ENCODE measurements at regions not wholly inside any gene's neighbourhood (a gene's known extent, or its start where the extent isn't known, plus 50 kb on each side); places are given as distances from the start of the nearest gene placed in this dataset.

DNA sequence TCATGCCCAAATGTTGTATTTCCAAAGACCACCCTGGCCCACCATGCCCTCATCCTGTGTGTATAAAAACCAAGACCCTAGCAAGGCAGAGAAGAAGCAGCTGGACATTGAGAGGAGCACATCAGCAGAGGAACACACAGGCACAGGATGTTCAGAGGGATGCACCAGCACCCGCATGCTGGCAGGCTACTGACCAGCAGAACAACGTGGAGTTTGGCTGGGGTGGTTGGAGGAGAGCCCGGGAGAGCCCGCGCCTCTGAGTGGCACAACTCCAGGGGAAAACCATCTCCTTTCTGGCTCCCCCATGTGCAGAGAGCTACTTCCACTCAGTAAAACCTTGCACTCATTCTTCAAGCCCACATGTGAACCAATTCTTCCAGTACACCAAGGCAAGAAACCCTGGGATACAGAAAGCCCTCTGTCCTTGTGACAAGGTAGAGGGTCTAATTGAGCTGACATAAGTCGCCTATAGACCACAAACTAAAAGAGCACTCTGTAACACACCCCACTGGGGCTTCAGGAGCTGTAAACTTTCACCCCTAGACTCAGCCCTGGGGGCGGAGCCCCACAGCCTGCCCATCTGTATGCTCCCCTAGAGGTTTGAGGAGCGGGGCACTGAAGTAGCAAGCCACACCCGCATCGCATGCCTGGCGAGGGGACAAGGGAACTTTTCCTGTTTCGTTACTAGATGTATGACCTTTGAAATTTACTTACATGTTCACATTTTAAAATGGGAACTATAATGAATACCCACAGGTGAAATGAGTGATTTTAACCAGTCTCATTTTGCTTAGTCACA lies 831.5 kb upstream of the CITED2 start:
- H3K4me3 ChIP-seq (ENCODE audit: low read length), result no peak overlapping the region
- no peak for TF ChIP-seq CTCF (IDR thresholded peaks at IDR 0.05; ENCODE audit: insufficient read depth, low read depth, low read length, missing control alignments)
- DNase-seq (ENCODE audit: low read depth), result no peak

DNA sequence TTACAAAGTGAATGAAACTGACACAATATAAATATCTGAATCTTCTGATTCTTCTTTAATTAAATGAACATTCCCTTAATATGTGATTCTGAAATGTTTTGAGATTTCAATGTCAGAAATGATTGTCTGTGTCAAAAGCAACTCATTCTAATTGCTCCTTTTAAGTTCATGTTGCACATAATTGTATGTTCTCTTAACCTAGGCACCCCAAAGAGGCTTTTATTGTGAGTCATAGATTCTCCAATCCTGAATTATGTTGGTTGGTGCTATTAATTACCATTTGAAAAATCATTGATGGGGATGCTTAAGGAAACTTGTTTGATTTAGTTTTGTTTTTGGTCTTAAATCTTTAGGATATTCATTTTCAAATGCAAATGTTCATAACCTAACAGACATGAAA lies 829.7 kb upstream of the CITED2 start:
- H3K4me3 ChIP-seq (ENCODE audit: low read length), result no peak overlapping the region
- no peak for TF ChIP-seq CTCF (IDR thresholded peaks at IDR 0.05; ENCODE audit: insufficient read depth, low read depth, low read length, missing control alignments)
- no peak for DNase-seq (ENCODE audit: low read depth)

DNA sequence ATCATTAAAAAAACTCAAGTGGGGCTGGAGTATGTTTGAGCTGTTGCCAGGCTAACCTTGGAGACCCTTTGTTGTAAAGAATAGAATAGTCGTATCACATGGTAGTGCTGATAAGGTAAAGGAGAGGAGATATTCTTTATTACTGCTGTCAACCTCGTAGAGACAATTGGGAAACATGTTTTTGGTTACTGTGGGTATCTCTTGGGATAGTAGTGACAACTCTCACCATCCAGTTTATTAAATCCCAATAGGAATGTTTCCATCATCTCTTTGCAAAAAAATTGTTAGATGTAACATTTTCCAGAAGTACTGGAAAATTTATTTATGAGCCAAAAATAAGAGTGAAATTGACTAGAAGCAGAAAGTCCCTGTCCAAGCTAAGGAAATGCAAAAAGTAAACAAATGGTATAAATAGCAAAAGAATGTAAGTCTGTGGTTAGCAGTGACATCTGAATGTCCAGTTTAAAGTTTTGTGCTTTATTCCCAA lies 829.3 kb upstream of the CITED2 start:
- no peak overlapping the region for H3K4me3 ChIP-seq (ENCODE audit: low read length)
- DNase-seq (ENCODE audit: low read depth), result no peak
- no peak for TF ChIP-seq CTCF (IDR thresholded peaks at IDR 0.05; ENCODE audit: insufficient read depth, low read depth, low read length, missing control alignments)

DNA sequence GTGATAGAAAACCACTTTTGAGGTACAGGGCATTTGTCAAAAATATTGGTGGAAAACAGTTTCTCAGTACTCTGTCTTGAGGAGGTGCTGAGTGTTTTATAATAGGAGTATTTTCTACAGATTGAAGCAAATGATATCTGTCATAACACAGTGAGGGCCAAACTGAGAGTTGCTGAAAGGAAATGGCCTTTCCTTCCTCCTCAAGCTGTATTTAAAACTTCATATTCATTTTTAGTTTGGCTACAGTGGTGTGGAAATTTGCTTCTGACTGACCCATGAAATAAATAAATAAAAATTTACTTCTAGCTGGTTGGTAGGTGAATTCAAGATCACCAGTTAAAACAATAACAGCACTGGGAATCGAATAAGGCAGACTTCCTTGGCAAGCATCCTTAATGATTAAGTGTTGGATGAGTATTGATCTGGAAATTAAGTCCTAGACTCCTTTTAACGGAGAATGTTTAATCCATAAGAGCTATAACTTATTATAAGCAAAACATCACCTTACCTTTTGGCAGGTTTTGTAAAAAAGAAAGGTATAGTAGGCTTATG lies 828.6 kb upstream of the CITED2 start:
- TF ChIP-seq CTCF (IDR thresholded peaks at IDR 0.05; ENCODE audit: insufficient read depth, low read depth, low read length, missing control alignments), result no peak
- DNase-seq (ENCODE audit: low read depth), result no peak
- no peak overlapping the region for H3K4me3 ChIP-seq (ENCODE audit: low read length)

GRCh38 chr6:140201787-140202458 lies 827.5 kb upstream of the CITED2 start:
- H3K4me3 ChIP-seq (ENCODE audit: low read length), result no peak overlapping the region
- DNase-seq (ENCODE audit: low read depth), result no peak
- TF ChIP-seq CTCF (IDR thresholded peaks at IDR 0.05; ENCODE audit: insufficient read depth, low read depth, low read length, missing control alignments), result no peak

DNA sequence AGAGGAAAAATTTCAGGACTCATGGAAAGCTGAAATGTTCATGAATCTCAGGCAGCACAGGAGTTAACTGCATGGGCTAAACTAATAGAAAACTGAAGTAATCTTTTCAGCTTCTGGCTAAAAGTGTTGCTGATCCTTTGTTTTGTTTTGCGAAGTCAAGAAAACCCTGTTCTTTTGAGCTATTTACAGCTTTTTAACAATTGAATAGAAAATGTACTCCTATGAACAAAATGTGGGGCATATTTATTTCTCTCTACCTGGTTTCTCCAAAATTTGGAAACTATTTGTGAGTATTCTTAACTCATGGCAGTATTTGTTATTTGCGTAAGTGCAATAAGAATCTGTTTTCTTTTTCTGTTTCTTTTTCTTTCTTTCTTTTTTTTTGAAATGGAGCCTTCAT lies 818.8 kb upstream of the CITED2 start:
- no peak overlapping the region for H3K4me3 ChIP-seq (ENCODE audit: low read length)
- TF ChIP-seq CTCF (IDR thresholded peaks at IDR 0.05; ENCODE audit: insufficient read depth, low read depth, low read length, missing control alignments), result no peak
- no peak for DNase-seq (ENCODE audit: low read depth)

Measured in epithelial cell of esophagus (primary cell).